ENCODE measurements at regions not wholly inside any gene's neighbourhood (a gene's known extent, or its start where the extent isn't known, plus 50 kb on each side); places are given as distances from the start of the nearest gene placed in this dataset.

GRCh38 chr2:144280009-144280408 is 239.9 kb downstream of the ZEB2 start:
- no peak for TF ChIP-seq EZH2 (IDR thresholded peaks at IDR 0.05; ENCODE audit: borderline replicate concordance, insufficient read depth, low read depth, low read length, poor library complexity, severe bottlenecking)
- TF ChIP-seq CTCF (IDR thresholded peaks at IDR 0.05): no peak
